ENCODE measurements at regions not wholly inside any gene's neighbourhood (a gene's known extent, or its start where the extent isn't known, plus 50 kb on each side); places are given as distances from the start of the nearest gene placed in this dataset.

DNA sequence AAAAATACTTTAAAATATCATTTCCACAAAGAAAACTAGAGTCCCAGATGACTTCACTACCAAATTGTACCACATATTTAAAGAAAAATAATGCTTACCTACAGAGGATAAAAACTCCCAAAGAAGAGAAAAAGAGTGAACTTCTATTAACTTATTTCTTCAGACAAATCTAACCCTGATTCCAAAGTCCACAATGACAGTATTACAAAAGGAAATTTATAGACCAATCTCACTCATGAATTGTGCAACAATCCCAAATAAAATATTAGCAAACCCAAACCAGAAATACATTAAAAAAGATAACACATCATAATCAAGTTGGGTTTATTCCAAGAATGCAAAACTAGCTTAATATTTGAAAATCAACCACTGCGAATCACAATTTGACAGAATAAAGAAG, 161.4 kb upstream of the GALNT2 start:
- Histone ChIP-seq H3K36me3 (replicated peaks in 1 of 2; ENCODE audit: control insufficient read depth in 1 of 2, insufficient read depth in 2 of 2, low read length in 1 of 2) (no peaks in the 10 kb centered on the region), H3K27me3 (ENCODE audit: insufficient read depth) (no peaks in the 10 kb centered on the region), H3K4me3 (ENCODE audit: low read depth in 2 of 2, low read length in 1 of 2) (no peak overlapping the region), H3K9me3 (no peaks in the 10 kb centered on the region; the same call in 1 of the 2 replicates), H3K4me2 (no peak overlapping the region), H3K4me1 (ENCODE audit: control insufficient read depth in 1 of 2, insufficient read depth in 2 of 2, low read depth in 1 of 2, low read length in 1 of 2) (peaks cover 0 to 10% of the 10 kb centered on the region in 2 experiments; a peak in 2 of 4 replicates), H2AFZ (ENCODE audit: low read depth) (no peak overlapping the region), H3K9me2 (no peaks in the 10 kb centered on the region), H3K27ac (ENCODE audit: low read depth in 2 of 2, low read length in 1 of 2) (no peak overlapping the region), H4K20me1 (ENCODE audit: insufficient read depth) (no peaks in the 10 kb centered on the region), H3K79me2 (ENCODE audit: insufficient read depth) (no peaks in the 10 kb centered on the region), H3F3A (replicated peaks; ENCODE audit: insufficient read depth) (no peaks in the 10 kb centered on the region), H3K9ac (no peak overlapping the region)
- POLR2A ChIA-PET, result no interaction called here
- CTCF ChIA-PET, result no interaction called here
- WGBS (ENCODE audit: low lambda C conversion rate), result 21% methylated on average over 1 of the region's 1 CpG
- TF ChIP-seq JUND (IDR thresholded peaks at IDR 0.05), result no peak
- no peak for TF ChIP-seq USF2 (IDR thresholded peaks at IDR 0.05; ENCODE audit: borderline replicate concordance, low read depth, low read length)
- TF ChIP-seq POLR2AphosphoS5 (IDR thresholded peaks at IDR 0.05; ENCODE audit: low read depth, low read length), result no peak
- TF ChIP-seq, protein P1, sequence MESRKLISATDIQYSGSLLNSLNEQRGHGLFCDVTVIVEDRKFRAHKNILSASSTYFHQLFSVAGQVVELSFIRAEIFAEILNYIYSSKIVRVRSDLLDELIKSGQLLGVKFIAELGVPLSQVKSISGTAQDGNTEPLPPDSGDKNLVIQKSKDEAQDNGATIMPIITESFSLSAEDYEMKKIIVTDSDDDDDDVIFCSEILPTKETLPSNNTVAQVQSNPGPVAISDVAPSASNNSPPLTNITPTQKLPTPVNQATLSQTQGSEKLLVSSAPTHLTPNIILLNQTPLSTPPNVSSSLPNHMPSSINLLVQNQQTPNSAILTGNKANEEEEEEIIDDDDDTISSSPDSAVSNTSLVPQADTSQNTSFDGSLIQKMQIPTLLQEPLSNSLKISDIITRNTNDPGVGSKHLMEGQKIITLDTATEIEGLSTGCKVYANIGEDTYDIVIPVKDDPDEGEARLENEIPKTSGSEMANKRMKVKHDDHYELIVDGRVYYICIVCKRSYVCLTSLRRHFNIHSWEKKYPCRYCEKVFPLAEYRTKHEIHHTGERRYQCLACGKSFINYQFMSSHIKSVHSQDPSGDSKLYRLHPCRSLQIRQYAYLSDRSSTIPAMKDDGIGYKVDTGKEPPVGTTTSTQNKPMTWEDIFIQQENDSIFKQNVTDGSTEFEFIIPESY (IDR thresholded peaks at IDR 0.05; ENCODE audit: borderline replicate concordance, low read depth), result no peak
- TF ChIP-seq FOXM1 (IDR thresholded peaks at IDR 0.05; ENCODE audit: low read depth), result no peak
- TF ChIP-seq PBX3 (IDR thresholded peaks at IDR 0.05), result no peak
- TF ChIP-seq EZH2phosphoT487 (IDR thresholded peaks at IDR 0.05; ENCODE audit: borderline replicate concordance, low read depth), result no peak
- no peak for TF ChIP-seq YY1 (IDR thresholded peaks at IDR 0.05; ENCODE audit: low read depth)
- no peak for TF ChIP-seq RCOR1 (IDR thresholded peaks at IDR 0.05; ENCODE audit: low read length)
- TF ChIP-seq SIN3A (IDR thresholded peaks at IDR 0.05; ENCODE audit: borderline replicate concordance, low read depth, low read length), result no peak
- no peak for DNase-seq

GRCh38 chr1:229907884-229908638, 159.0 kb upstream of the GALNT2 start:
- CTCF ChIA-PET, result interaction anchor here (1.4 kb wide), 2 partner anchors 10 to 162 kb away, joined by 3 read pairs; no protein-coding TSS in a partner anchor

More at GRCh38 chr1:229907884-229908638, 159.0 kb upstream of the GALNT2 start:
- Histone ChIP-seq H4K20me1 (ENCODE audit: insufficient read depth) (no peaks in the 10 kb centered on the region), H3K9ac (no peak overlapping the region), H3K4me3 (ENCODE audit: low read depth in 2 of 2, low read length in 1 of 2) (no peak overlapping the region), H3K9me2 (no peaks in the 10 kb centered on the region), H3K27ac (ENCODE audit: low read depth in 2 of 2, low read length in 1 of 2) (no peak overlapping the region; a peak in 1 of 4 replicates), H3K36me3 (replicated peaks in 1 of 2; ENCODE audit: control insufficient read depth in 1 of 2, insufficient read depth in 2 of 2, low read length in 1 of 2) (no peaks in the 10 kb centered on the region), H3K4me1 (ENCODE audit: control insufficient read depth in 1 of 2, insufficient read depth in 2 of 2, low read depth in 1 of 2, low read length in 1 of 2) (peaks cover 0 to 10% of the 10 kb centered on the region in 2 experiments; a peak in 2 of 4 replicates), H2AFZ (ENCODE audit: low read depth) (no peak overlapping the region), H3K27me3 (ENCODE audit: insufficient read depth) (no peaks in the 10 kb centered on the region), H3F3A (replicated peaks; ENCODE audit: insufficient read depth) (no peaks in the 10 kb centered on the region), H3K4me2 (no peak overlapping the region), H3K79me2 (ENCODE audit: insufficient read depth) (no peaks in the 10 kb centered on the region), H3K9me3 (no peaks in the 10 kb centered on the region)
- DNase-seq, result no peak
- POLR2A ChIA-PET, result no interaction called here
- TF ChIP-seq NRF1 (IDR thresholded peaks at IDR 0.05; ENCODE audit: low read depth, low read length) (no peak), POLR2AphosphoS5 (IDR thresholded peaks at IDR 0.05; ENCODE audit: low read depth, low read length) (no peak), SIN3A (IDR thresholded peaks at IDR 0.05; ENCODE audit: borderline replicate concordance, low read depth, low read length) (no peak), GABPA (IDR thresholded peaks at IDR 0.05; ENCODE audit: low read depth) (no peak), RAD21 (IDR thresholded peaks at IDR 0.05; ENCODE audit: low read length) (no peak), JUND (IDR thresholded peaks at IDR 0.05) (no peak), TEAD4 (IDR thresholded peaks at IDR 0.05; ENCODE audit: borderline replicate concordance, insufficient read depth) (no peak), FOXM1 (IDR thresholded peaks at IDR 0.05; ENCODE audit: low read depth) (no peak), NFIC (IDR thresholded peaks at IDR 0.05; ENCODE audit: borderline replicate concordance) (no peak), MXI1 (IDR thresholded peaks at IDR 0.05; ENCODE audit: low read depth, low read length) (no peak), PBX3 (IDR thresholded peaks at IDR 0.05) (no peak), YY1 (IDR thresholded peaks at IDR 0.05; ENCODE audit: low read depth) (no peak), GATA2 (CRISPR knock-in tag; IDR thresholded peaks at IDR 0.05) (no peak), TAF1 (IDR thresholded peaks at IDR 0.05; ENCODE audit: borderline replicate concordance, low read depth, low read length) (no peak), MEF2A (IDR thresholded peaks at IDR 0.05; ENCODE audit: borderline replicate concordance, low read depth) (no peak), EZH2phosphoT487 (IDR thresholded peaks at IDR 0.05; ENCODE audit: borderline replicate concordance, low read depth) (no peak), ELF1 (IDR thresholded peaks at IDR 0.05) (no peak), TCF12 (IDR thresholded peaks at IDR 0.05) (no peak)
- TF ChIP-seq, protein P2, sequence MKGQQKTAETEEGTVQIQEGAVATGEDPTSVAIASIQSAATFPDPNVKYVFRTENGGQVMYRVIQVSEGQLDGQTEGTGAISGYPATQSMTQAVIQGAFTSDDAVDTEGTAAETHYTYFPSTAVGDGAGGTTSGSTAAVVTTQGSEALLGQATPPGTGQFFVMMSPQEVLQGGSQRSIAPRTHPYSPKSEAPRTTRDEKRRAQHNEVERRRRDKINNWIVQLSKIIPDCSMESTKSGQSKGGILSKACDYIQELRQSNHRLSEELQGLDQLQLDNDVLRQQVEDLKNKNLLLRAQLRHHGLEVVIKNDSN (IDR thresholded peaks at IDR 0.05; ENCODE audit: borderline replicate concordance, low read depth), result no peak
- 16% methylated on average over 7 of the region's 7 CpGs for WGBS (ENCODE audit: low lambda C conversion rate)

Measured in SK-N-SH (cell line).